Activated T-cell treated with anti-CD3 and anti-CD28 coated beads, Interleukin-2, amount 50 U/mL, for 4 hours (primary cell): ENCODE measurements at regions not wholly inside any gene's neighbourhood (a gene's known extent, or its start where the extent isn't known, plus 50 kb on each side); places are given as distances from the start of the nearest gene placed in this dataset.

Experiments
- ATAC-seq, 2 donors: fragments of 200-7000 bp; cut with Tn5 transposase; one replicate each; pipeline ENCODE4 v1.10.0; 2021
- DNase-seq: peaks from one replicate; pipeline ENCODE4 v3.0.0-alpha.2; 2020
- H3K27me3 Mint-ChIP-seq: one replicate; pipeline ENCODE4 v1.8.0; 2021; ENCODE audit warnings: low read depth, mixed read lengths
- H3K36me3 Mint-ChIP-seq: one replicate; pipeline ENCODE4 v1.8.0; 2022; ENCODE audit warnings: mixed read lengths; ENCODE audit not compliant: insufficient read depth
- H3K4me1 Mint-ChIP-seq: one replicate; pipeline ENCODE4 v1.8.0; 2021; ENCODE audit warnings: low read depth, mixed read lengths
- H3K4me3 Mint-ChIP-seq: one replicate; pipeline ENCODE4 v1.8.0; 2021; ENCODE audit warnings: mild to moderate bottlenecking, moderate library complexity, mixed read lengths
- H3K9me3 Mint-ChIP-seq: one replicate; pipeline ENCODE4 v1.8.0; 2021; ENCODE audit warnings: mixed read lengths

GRCh38 chr7:49714182-49714581, 59.3 kb upstream of the VWC2 start:
- DNase-seq (no peak), ATAC-seq (no peak)
- no peaks in the 10 kb centered on the region for H3K9me3 Mint-ChIP-seq
- no peak overlapping the region for H3K4me3 Mint-ChIP-seq
- H3K36me3 Mint-ChIP-seq = no peaks in the 10 kb centered on the region
- no peaks in the 10 kb centered on the region for H3K27me3 Mint-ChIP-seq
- no peaks in the 10 kb centered on the region for H3K4me1 Mint-ChIP-seq

GRCh38 chr7:49715486-49715885, 58.0 kb upstream of the VWC2 start:
- Mint-ChIP-seq H3K4me3 (no peak overlapping the region), H3K9me3 (no peaks in the 10 kb centered on the region), H3K36me3 (no peaks in the 10 kb centered on the region), H3K4me1 (no peaks in the 10 kb centered on the region), H3K27me3 (no peaks in the 10 kb centered on the region)
- DNase-seq = no peak
- no peak for ATAC-seq

- no peak for ATAC-seq
- no peaks in the 10 kb centered on the region for H3K36me3 Mint-ChIP-seq
- no peak overlapping the region for H3K4me3 Mint-ChIP-seq
- DNase-seq = no peak
- H3K9me3 Mint-ChIP-seq = no peaks in the 10 kb centered on the region
- no peaks in the 10 kb centered on the region for H3K4me1 Mint-ChIP-seq
- no peaks in the 10 kb centered on the region for H3K27me3 Mint-ChIP-seq
Observed at GRCh38 chr7:49717547-49717946, 55.9 kb upstream of the VWC2 start.

GRCh38 chr7:49718760-49719159, 54.7 kb upstream of the VWC2 start:
- ATAC-seq (no peak), DNase-seq (no peak)
- Mint-ChIP-seq H3K4me3 (no peak overlapping the region), H3K27me3 (no peaks in the 10 kb centered on the region), H3K9me3 (no peaks in the 10 kb centered on the region), H3K4me1 (no peaks in the 10 kb centered on the region), H3K36me3 (no peaks in the 10 kb centered on the region)

DNA sequence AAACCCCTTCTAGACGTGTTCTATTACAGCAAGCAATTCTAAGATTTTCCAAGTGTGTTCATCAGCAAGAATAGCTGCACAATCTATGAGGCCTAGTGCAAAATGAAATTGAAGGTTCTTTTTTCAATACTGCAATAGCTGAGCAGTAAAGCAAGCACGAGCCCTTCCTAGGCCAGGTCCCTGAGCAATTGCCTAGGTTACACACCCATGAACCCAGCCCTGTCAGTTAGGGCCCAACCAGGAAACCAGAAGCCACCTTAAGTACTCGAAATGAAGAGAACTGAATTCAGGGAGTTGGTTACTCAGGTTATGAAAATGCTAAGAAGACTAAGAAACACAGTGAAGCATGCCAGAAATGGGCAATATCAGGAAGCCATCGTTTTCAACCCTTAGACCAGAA, 52.0 kb upstream of the VWC2 start:
- Mint-ChIP-seq H3K9me3 (no peaks in the 10 kb centered on the region), H3K4me3 (no peak overlapping the region), H3K36me3 (no peaks in the 10 kb centered on the region), H3K27me3 (no peaks in the 10 kb centered on the region), H3K4me1 (no peaks in the 10 kb centered on the region)
- ATAC-seq (no peak), DNase-seq (no peak)
